Large intestine (tissue), 3 donors: ENCODE measurements at regions not wholly inside any gene's neighbourhood (a gene's known extent, or its start where the extent isn't known, plus 50 kb on each side); places are given as distances from the start of the nearest gene placed in this dataset.
A peak's percentile ranks its signal among the peaks of the same experiment; 100 is the strongest.

ENCODE experiments used
- DNase-seq, 2 donors: peaks; one replicate each; pipeline versions ENCODE4 v3.0.0 to v3.0.0-alpha.2; 2013
- H3K27ac ChIP-seq: one replicate; pipeline ENCODE4 v1.5.1; 2013; ENCODE audit warnings: low read length
- H3K27me3 ChIP-seq: 2 replicates; pipeline ENCODE4 v1.6.1; 2013; ENCODE audit warnings: low read length; ENCODE audit not compliant: control insufficient read depth, insufficient read depth
- H3K36me3 ChIP-seq: 2 replicates; pipeline ENCODE4 v1.6.1; 2013; ENCODE audit warnings: low read length; ENCODE audit not compliant: control insufficient read depth, insufficient read depth
- H3K4me1 ChIP-seq: one replicate; pipeline ENCODE4 v1.6.1; 2013; ENCODE audit warnings: low read length; ENCODE audit not compliant: control insufficient read depth, insufficient read depth
- H3K4me3 ChIP-seq: one replicate; pipeline ENCODE4 v1.5.1; 2013; ENCODE audit warnings: low read length
- H3K9me3 ChIP-seq: one replicate; pipeline ENCODE4 v1.6.1; 2013; ENCODE audit warnings: mild to moderate bottlenecking, low read depth, low read length, moderate library complexity; ENCODE audit not compliant: control insufficient read depth
- WGBS: methylation state at CpG from one replicate; pipeline ENCODE4 v1.1.5; 2013; ENCODE audit warnings: low lambda C conversion rate; ENCODE audit not compliant: insufficient coverage; 5-methylcytosine and 5-hydroxymethylcytosine counted together

- Histone ChIP-seq H3K27me3 (no peaks in the 10 kb centered on the region), H3K4me1 (no peaks in the 10 kb centered on the region), H3K36me3 (no peaks in the 10 kb centered on the region), H3K9me3 (peaks cover 2% of the 10 kb centered on the region), H3K4me3 (no peak overlapping the region), H3K27ac (no peak overlapping the region)
- DNase-seq, result no peak
- WGBS, result 80% methylated on average over 1 of the region's 6 CpGs
Observed at GRCh38 chr21:27693376-27693775, 726.5 kb upstream of the ADAMTS5 start.

- Histone ChIP-seq H3K4me1 (no peaks in the 10 kb centered on the region), H3K4me3 (no peak overlapping the region), H3K27me3 (no peaks in the 10 kb centered on the region), H3K36me3 (no peaks in the 10 kb centered on the region), H3K9me3 (peaks cover 5% of the 10 kb centered on the region), H3K27ac (no peak overlapping the region)
- 0% methylated on average over 1 of the region's 1 CpG for WGBS
- DNase-seq, result no peak
Observed at GRCh38 chr21:27691516-27691915, 724.6 kb upstream of the ADAMTS5 start.

GRCh38 chr21:27691006-27691405, 724.1 kb upstream of the ADAMTS5 start:
- Histone ChIP-seq H3K27me3 (no peaks in the 10 kb centered on the region), H3K9me3 (peaks cover 5% of the 10 kb centered on the region), H3K4me1 (no peaks in the 10 kb centered on the region), H3K27ac (no peak overlapping the region), H3K4me3 (no peak overlapping the region), H3K36me3 (no peaks in the 10 kb centered on the region)
- no CpG with 5 or more reads among the region's 1 CpG for WGBS
- no peak for DNase-seq

- H3K27me3 ChIP-seq, result no peaks in the 10 kb centered on the region
- no peaks in the 10 kb centered on the region for H3K4me1 ChIP-seq
- H3K36me3 ChIP-seq, result no peaks in the 10 kb centered on the region
- DNase-seq, result peak in 1 of 2 donors; percentile 5
- peaks cover 5% of the 10 kb centered on the region for H3K9me3 ChIP-seq
- H3K4me3 ChIP-seq, result no peak overlapping the region
- 80% methylated on average over 1 of the region's 4 CpGs for WGBS
- H3K27ac ChIP-seq, result no peak overlapping the region
Observed at GRCh38 chr21:27690426-27690825, 723.5 kb upstream of the ADAMTS5 start.

GRCh38 chr21:27688773-27689172, 721.9 kb upstream of the ADAMTS5 start:
- DNase-seq, result no peak
- H3K36me3 ChIP-seq, result no peaks in the 10 kb centered on the region
- no peak overlapping the region for H3K4me3 ChIP-seq
- no peak overlapping the region for H3K27ac ChIP-seq
- no peaks in the 10 kb centered on the region for H3K27me3 ChIP-seq
- H3K9me3 ChIP-seq, result peaks cover 5% of the 10 kb centered on the region
- no peaks in the 10 kb centered on the region for H3K4me1 ChIP-seq

- Histone ChIP-seq H3K27me3 (no peaks in the 10 kb centered on the region), H3K4me3 (no peak overlapping the region), H3K4me1 (no peaks in the 10 kb centered on the region), H3K9me3 (peaks cover 3% of the 10 kb centered on the region), H3K27ac (no peak overlapping the region), H3K36me3 (no peaks in the 10 kb centered on the region)
- no peak for DNase-seq
- 100% methylated on average over 2 of the region's 2 CpGs for WGBS
Observed at GRCh38 chr21:27683292-27683691, 716.4 kb upstream of the ADAMTS5 start.

- no peak for DNase-seq
- Histone ChIP-seq H3K4me3 (no peak overlapping the region), H3K4me1 (no peaks in the 10 kb centered on the region), H3K27ac (no peak overlapping the region), H3K9me3 (no peaks in the 10 kb centered on the region), H3K27me3 (no peaks in the 10 kb centered on the region), H3K36me3 (no peaks in the 10 kb centered on the region)
- no CpG with 5 or more reads among the region's 2 CpGs for WGBS
Observed at GRCh38 chr21:27681841-27682240, 715.0 kb upstream of the ADAMTS5 start.

GRCh38 chr21:27681038-27681437, 714.1 kb upstream of the ADAMTS5 start:
- no peak overlapping the region for H3K27ac ChIP-seq
- no peak for DNase-seq
- no peaks in the 10 kb centered on the region for H3K9me3 ChIP-seq
- H3K36me3 ChIP-seq, result no peaks in the 10 kb centered on the region
- H3K4me3 ChIP-seq, result no peak overlapping the region
- H3K27me3 ChIP-seq, result no peaks in the 10 kb centered on the region
- H3K4me1 ChIP-seq, result no peaks in the 10 kb centered on the region

GRCh38 chr21:27680181-27680580, 713.3 kb upstream of the ADAMTS5 start:
- no peaks in the 10 kb centered on the region for H3K36me3 ChIP-seq

GRCh38 chr21:27678511-27678910, 711.6 kb upstream of the ADAMTS5 start:
- no peak for DNase-seq
- Histone ChIP-seq H3K9me3 (no peaks in the 10 kb centered on the region), H3K4me3 (no peak overlapping the region), H3K4me1 (no peaks in the 10 kb centered on the region), H3K36me3 (no peaks in the 10 kb centered on the region), H3K27ac (no peak overlapping the region), H3K27me3 (no peaks in the 10 kb centered on the region)
- WGBS, result 100% methylated on average over 1 of the region's 2 CpGs

More at GRCh38 chr21:27680181-27680580, 713.3 kb upstream of the ADAMTS5 start:
- Histone ChIP-seq H3K9me3 (no peaks in the 10 kb centered on the region), H3K4me3 (no peak overlapping the region), H3K27ac (no peak overlapping the region), H3K27me3 (no peaks in the 10 kb centered on the region), H3K4me1 (no peaks in the 10 kb centered on the region)
- DNase-seq, result no peak

GRCh38 chr21:27677546-27677945, 710.7 kb upstream of the ADAMTS5 start:
- Histone ChIP-seq H3K36me3 (no peaks in the 10 kb centered on the region), H3K4me3 (no peak overlapping the region), H3K27me3 (no peaks in the 10 kb centered on the region), H3K27ac (no peak overlapping the region), H3K9me3 (no peaks in the 10 kb centered on the region), H3K4me1 (no peaks in the 10 kb centered on the region)
- DNase-seq, result no peak
- 0% methylated on average over 1 of the region's 2 CpGs for WGBS
